Prostate gland (tissue), 2 donors: ENCODE measurements at regions not wholly inside any gene's neighbourhood (a gene's known extent, or its start where the extent isn't known, plus 50 kb on each side); places are given as distances from the start of the nearest gene placed in this dataset.

Experiments
- POLR2A ChIP-seq: fragments of 450-650 bp; IDR thresholded peaks from one replicate; pipeline ENCODE4 v1.6.1; 2016; ENCODE audit warnings: antibody characterized with exemption, mild to moderate bottlenecking
- POLR2AphosphoS5 ChIP-seq: sonication (generic); formaldehyde crosslinking; IDR thresholded peaks from one replicate; pipeline ENCODE4 v1.6.1; 2017; ENCODE audit warnings: antibody characterized with exemption
- TF ChIP-seq, protein P1 (sequence below), 4 experiments: fragments of 200-600 bp in 2 of 4; fragments of 450-650 bp in 2 of 4; sonication (generic) in 2 of 4; IDR thresholded peaks; 1 replicate in 3 of 4; 2 replicates in 1 of 4; pipeline ENCODE4 v1.5.1; 2016 to 2019; ENCODE audit warnings: antibody characterized with exemption in 4 of 4, mild to moderate bottlenecking in 2 of 4, moderate library complexity in 2 of 4

- TF ChIP-seq, protein P1, sequence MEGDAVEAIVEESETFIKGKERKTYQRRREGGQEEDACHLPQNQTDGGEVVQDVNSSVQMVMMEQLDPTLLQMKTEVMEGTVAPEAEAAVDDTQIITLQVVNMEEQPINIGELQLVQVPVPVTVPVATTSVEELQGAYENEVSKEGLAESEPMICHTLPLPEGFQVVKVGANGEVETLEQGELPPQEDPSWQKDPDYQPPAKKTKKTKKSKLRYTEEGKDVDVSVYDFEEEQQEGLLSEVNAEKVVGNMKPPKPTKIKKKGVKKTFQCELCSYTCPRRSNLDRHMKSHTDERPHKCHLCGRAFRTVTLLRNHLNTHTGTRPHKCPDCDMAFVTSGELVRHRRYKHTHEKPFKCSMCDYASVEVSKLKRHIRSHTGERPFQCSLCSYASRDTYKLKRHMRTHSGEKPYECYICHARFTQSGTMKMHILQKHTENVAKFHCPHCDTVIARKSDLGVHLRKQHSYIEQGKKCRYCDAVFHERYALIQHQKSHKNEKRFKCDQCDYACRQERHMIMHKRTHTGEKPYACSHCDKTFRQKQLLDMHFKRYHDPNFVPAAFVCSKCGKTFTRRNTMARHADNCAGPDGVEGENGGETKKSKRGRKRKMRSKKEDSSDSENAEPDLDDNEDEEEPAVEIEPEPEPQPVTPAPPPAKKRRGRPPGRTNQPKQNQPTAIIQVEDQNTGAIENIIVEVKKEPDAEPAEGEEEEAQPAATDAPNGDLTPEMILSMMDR (IDR thresholded peaks at IDR 0.05) = no peak
- no peak for TF ChIP-seq POLR2A
- TF ChIP-seq POLR2AphosphoS5 = no peak
These were observed 481.5 kb upstream of the KLF6 start for GRCh38 chr10:4266416-4267085.
